Natural killer cell (primary cell): ENCODE measurements at regions not wholly inside any gene's neighbourhood (a gene's known extent, or its start where the extent isn't known, plus 50 kb on each side); places are given as distances from the start of the nearest gene placed in this dataset.

ENCODE experiments used
- ATAC-seq, 3 donors: fragments of 150-1000 bp in 2 of 3; fragments of 200-7000 bp in 1 of 3; cut with Tn5 transposase; 1 replicate in 1 of 3; 2 replicates in 2 of 3; pipeline ENCODE4 v1.10.0; 2021; ENCODE audit warnings: mild to moderate bottlenecking in 2 of 3, moderate library complexity in 2 of 3
- DNase-seq, 2 donors: peaks; one replicate each; pipeline versions ENCODE4 v3.0.0 to v3.0.0-alpha.2; 2013 to 2021; ENCODE audit warnings: mixed read lengths in 1 of 2
- H3K27ac ChIP-seq: one replicate; pipeline ENCODE4 v1.5.1; 2013; ENCODE audit warnings: mild to moderate bottlenecking, low read length
- H3K27me3 ChIP-seq: one replicate; pipeline ENCODE4 v1.6.1; 2013; ENCODE audit warnings: low read length; ENCODE audit not compliant: control insufficient read depth, insufficient read depth
- H3K36me3 ChIP-seq: one replicate; pipeline ENCODE4 v1.6.1; 2013; ENCODE audit warnings: low read length; ENCODE audit not compliant: control insufficient read depth, insufficient read depth
- H3K4me1 ChIP-seq: one replicate; pipeline ENCODE4 v1.6.1; 2013; ENCODE audit warnings: low read length; ENCODE audit not compliant: control insufficient read depth, insufficient read depth
- H3K4me3 ChIP-seq: one replicate; pipeline ENCODE4 v1.5.1; 2013; ENCODE audit warnings: low read length
- H3K9me3 ChIP-seq: one replicate; pipeline ENCODE4 v1.6.1; 2013; ENCODE audit warnings: low read length; ENCODE audit not compliant: control insufficient read depth, insufficient read depth
- H3K27ac Mint-ChIP-seq, 2 donors: one replicate each; pipeline ENCODE4 v1.8.0; 2022; ENCODE audit warnings: mild to moderate bottlenecking in 2 of 2, mixed read lengths in 2 of 2, moderate library complexity in 1 of 2
- H3K27me3 Mint-ChIP-seq, 2 donors: one replicate each; pipeline ENCODE4 v1.8.0; 2022; ENCODE audit warnings: low read depth in 2 of 2, mixed read lengths in 2 of 2
- H3K36me3 Mint-ChIP-seq: one replicate; pipeline ENCODE4 v1.8.0; 2022; ENCODE audit warnings: mixed read lengths
- H3K4me1 Mint-ChIP-seq, 2 donors: one replicate each; pipeline ENCODE4 v1.8.0; 2022; ENCODE audit warnings: mixed read lengths in 2 of 2
- H3K4me3 Mint-ChIP-seq: one replicate; pipeline ENCODE4 v1.8.0; 2022; ENCODE audit warnings: mild to moderate bottlenecking, moderate library complexity, mixed read lengths
- H3K9me3 Mint-ChIP-seq, 2 donors: one replicate each; pipeline ENCODE4 v1.8.0; 2022; ENCODE audit warnings: mixed read lengths in 2 of 2
- CTCF ChIP-seq: fragments of 200-600 bp; IDR thresholded peaks from one replicate; pipeline ENCODE4 v1.8.0; 2022; ENCODE audit warnings: antibody characterized with exemption
- WGBS: methylation state at CpG from one replicate; pipeline ENCODE4 v1.1.7; 2013; ENCODE audit warnings: missing lambda C conversion rate; ENCODE audit not compliant: insufficient coverage; 5-methylcytosine and 5-hydroxymethylcytosine counted together
- intact Hi-C: fragments of 100-400 bp; cut with micrococcal nuclease; formaldehyde crosslinking; loops from one replicate; pipeline ENCODE4 v1.14.2; 2022

- no peaks in the 10 kb centered on the region for H3K4me1 Mint-ChIP-seq
- no peak overlapping the region for H3K4me3 Mint-ChIP-seq
- ATAC-seq: no peak
- H3K27me3 ChIP-seq: no peaks in the 10 kb centered on the region
- no peaks in the 10 kb centered on the region for H3K36me3 Mint-ChIP-seq
- 81% methylated on average over 7 of the region's 7 CpGs for WGBS
- no peaks in the 10 kb centered on the region for H3K36me3 ChIP-seq
- no peaks in the 10 kb centered on the region for H3K4me1 ChIP-seq
- H3K27ac Mint-ChIP-seq: no peak overlapping the region
- H3K9me3 ChIP-seq: no peaks in the 10 kb centered on the region
- no peak for DNase-seq
- H3K9me3 Mint-ChIP-seq: no peaks in the 10 kb centered on the region
- TF ChIP-seq CTCF: no peak
- H3K27ac ChIP-seq: no peak overlapping the region
- intact Hi-C loops: no loop called here
- no peak overlapping the region for H3K4me3 ChIP-seq
- peaks cover 4 to 16% of the 10 kb centered on the region in 2 donors for H3K27me3 Mint-ChIP-seq
These were observed 189.1 kb downstream of the ADAMTS15 start for GRCh38 chr11:130637566-130637965.

GRCh38 chr11:130638033-130638432 lies 189.6 kb downstream of the ADAMTS15 start:
- peaks cover 4 to 16% of the 10 kb centered on the region in 2 donors for H3K27me3 Mint-ChIP-seq
- 92% methylated on average over 4 of the region's 5 CpGs for WGBS

GRCh38 chr11:130638624-130639023 lies 190.2 kb downstream of the ADAMTS15 start:
- no peak for TF ChIP-seq CTCF
- Mint-ChIP-seq H3K4me3 (no peak overlapping the region), H3K36me3 (no peaks in the 10 kb centered on the region), H3K27ac (no peak overlapping the region), H3K4me1 (no peaks in the 10 kb centered on the region), H3K9me3 (no peaks in the 10 kb centered on the region), H3K27me3 (peaks cover 4 to 13% of the 10 kb centered on the region in 2 donors)
- 51% methylated on average over 3 of the region's 3 CpGs for WGBS
- no peaks in the 10 kb centered on the region for H3K27me3 ChIP-seq
- DNase-seq (no peak), ATAC-seq (no peak)
- H3K4me1 ChIP-seq: no peaks in the 10 kb centered on the region
- intact Hi-C loops: no loop called here
- no peaks in the 10 kb centered on the region for H3K9me3 ChIP-seq
- H3K4me3 ChIP-seq: no peak overlapping the region
- no peaks in the 10 kb centered on the region for H3K36me3 ChIP-seq
- no peak overlapping the region for H3K27ac ChIP-seq

More at GRCh38 chr11:130638033-130638432, 189.6 kb downstream of the ADAMTS15 start:
- ATAC-seq: no peak
- Histone ChIP-seq H3K27me3 (no peaks in the 10 kb centered on the region), H3K4me1 (no peaks in the 10 kb centered on the region), H3K4me3 (no peak overlapping the region), H3K9me3 (no peaks in the 10 kb centered on the region), H3K36me3 (no peaks in the 10 kb centered on the region), H3K27ac (no peak overlapping the region)
- Mint-ChIP-seq H3K4me3 (no peak overlapping the region), H3K36me3 (no peaks in the 10 kb centered on the region), H3K27ac (no peak overlapping the region), H3K9me3 (no peaks in the 10 kb centered on the region), H3K4me1 (no peaks in the 10 kb centered on the region)
- DNase-seq: no peak
- intact Hi-C loops: no loop called here
- no peak for TF ChIP-seq CTCF

- 95% methylated on average over 1 of the region's 2 CpGs for WGBS
- no peak overlapping the region for H3K4me3 ChIP-seq
- no peak for TF ChIP-seq CTCF
- no peak overlapping the region for H3K27ac Mint-ChIP-seq
- H3K4me3 Mint-ChIP-seq: no peak overlapping the region
- intact Hi-C loops: no loop called here
- no peaks in the 10 kb centered on the region for H3K36me3 ChIP-seq
- no peaks in the 10 kb centered on the region for H3K4me1 ChIP-seq
- ATAC-seq: no peak
- H3K9me3 ChIP-seq: no peaks in the 10 kb centered on the region
- H3K4me1 Mint-ChIP-seq: no peaks in the 10 kb centered on the region
- no peak for DNase-seq
- no peaks in the 10 kb centered on the region for H3K9me3 Mint-ChIP-seq
- H3K27me3 Mint-ChIP-seq: peaks cover 4 to 7% of the 10 kb centered on the region in 2 donors
- no peaks in the 10 kb centered on the region for H3K36me3 Mint-ChIP-seq
- no peak overlapping the region for H3K27ac ChIP-seq
- no peaks in the 10 kb centered on the region for H3K27me3 ChIP-seq
These were observed 190.9 kb downstream of the ADAMTS15 start for GRCh38 chr11:130639369-130639768.
